SK-N-SH (cell line): ENCODE measurements at regions not wholly inside any gene's neighbourhood (a gene's known extent, or its start where the extent isn't known, plus 50 kb on each side); places are given as distances from the start of the nearest gene placed in this dataset.

Source experiments
- CTCF ChIA-PET: fragments of 300-600, 350-600 bp; formaldehyde crosslinking; extraction: SDS; loops from one replicate; lab custom pipeline; 2021; lab: Yijun Ruan, JAX
- POLR2A ChIA-PET: fragments of 350-600 bp; sonication (Branson Sonifier 250); formaldehyde crosslinking; extraction: SDS; loops from one replicate; lab custom pipeline; 2020; ENCODE audit warnings: antibody characterized with exemption, inconsistent platforms; lab: Yijun Ruan, JAX
- DNase-seq: peaks from one replicate; pipeline ENCODE4 v3.0.0; 2012
- H2AFZ ChIP-seq: fragments of 200-600 bp; sonication (generic); 2 replicates; pipeline ENCODE4 v1.8.1; 2016; ENCODE audit warnings: antibody characterized with exemption, mild to moderate bottlenecking, low read depth
- H3F3A ChIP-seq: fragments of 200-600 bp; sonication (generic); replicated peaks from 2 replicates; pipeline ENCODE3; 2016; ENCODE audit warnings: antibody characterized with exemption, mild to moderate bottlenecking; ENCODE audit not compliant: insufficient read depth
- H3K27ac ChIP-seq, 2 experiments: fragments of 200-500 bp in 1 of 2; fragments of 200-600 bp in 1 of 2; sonication (Bioruptor generic) in 1 of 2; sonication (generic), shearing (Covaris generic) in 1 of 2; 2 replicates each; pipeline versions ENCODE4 v1.5.1 to v1.6.1; 2014 to 2016; ENCODE audit warnings: low read depth in 2 of 2, inconsistent platforms in 1 of 2, low read length in 1 of 2, mild to moderate bottlenecking in 1 of 2, mixed read lengths in 1 of 2
- H3K27me3 ChIP-seq: fragments of 200-600 bp; sonication (generic), shearing (Covaris generic); 2 replicates; pipeline ENCODE4 v1.6.1; 2016; ENCODE audit warnings: mixed run types; ENCODE audit not compliant: insufficient read depth
- H3K36me3 ChIP-seq, 2 experiments: fragments of 200-500 bp in 1 of 2; fragments of 200-600 bp in 1 of 2; sonication (Bioruptor generic) in 1 of 2; sonication (generic) in 1 of 2; replicated peaks in 1 of 2; 2 replicates each; pipeline versions ENCODE3 to v1.5.1; 2014 to 2016; ENCODE audit warnings: low read length in 1 of 2, mild to moderate bottlenecking in 1 of 2; ENCODE audit not compliant: insufficient read depth in 2 of 2, control insufficient read depth in 1 of 2
- H3K4me1 ChIP-seq, 2 experiments: fragments of 200-500 bp in 1 of 2; fragments of 200-600 bp in 1 of 2; sonication (Bioruptor generic) in 1 of 2; sonication (generic), shearing (Covaris generic) in 1 of 2; 2 replicates each; pipeline versions ENCODE4 v1.5.1 to v1.6.1; 2014 to 2016; ENCODE audit warnings: low read depth in 1 of 2, low read length in 1 of 2, mixed run types in 1 of 2; ENCODE audit not compliant: insufficient read depth in 2 of 2, control insufficient read depth in 1 of 2
- H3K4me2 ChIP-seq: fragments of 200-600 bp; sonication (generic), shearing (Covaris generic); 2 replicates; pipeline ENCODE4 v1.6.1; 2017; ENCODE audit warnings: mixed run types
- H3K4me3 ChIP-seq, 2 experiments: fragments of 200-500 bp in 1 of 2; fragments of 200-600 bp in 1 of 2; sonication (Bioruptor generic) in 1 of 2; sonication (generic), shearing (Covaris generic) in 1 of 2; 2 replicates each; pipeline versions ENCODE4 v1.5.1 to v1.8.1; 2014 to 2016; ENCODE audit warnings: low read depth in 2 of 2, inconsistent platforms in 1 of 2, low read length in 1 of 2, mild to moderate bottlenecking in 1 of 2, mixed read lengths in 1 of 2, moderate library complexity in 1 of 2
- H3K79me2 ChIP-seq: fragments of 200-600 bp; sonication (generic); 2 replicates; pipeline ENCODE4 v1.8.1; 2017; ENCODE audit warnings: mild to moderate bottlenecking; ENCODE audit not compliant: insufficient read depth
- H3K9ac ChIP-seq: fragments of 200-600 bp; sonication (generic); 2 replicates; pipeline ENCODE4 v1.6.1; 2017; ENCODE audit warnings: mixed run types
- H3K9me2 ChIP-seq: fragments of 200-600 bp; sonication (generic); 2 replicates; pipeline ENCODE4 v1.6.1; 2017; ENCODE audit warnings: mixed run types
- H3K9me3 ChIP-seq: fragments of 200-600 bp; sonication (generic); 2 replicates; pipeline ENCODE4 v1.6.1; 2017; ENCODE audit warnings: mixed run types, mild to moderate bottlenecking, moderate library complexity
- H4K20me1 ChIP-seq: fragments of 200-600 bp; sonication (generic); 2 replicates; pipeline ENCODE4 v1.6.1; 2017; ENCODE audit warnings: mild to moderate bottlenecking, mixed run types; ENCODE audit not compliant: insufficient read depth
- CHD2 ChIP-seq: fragments of 150-350 bp; IDR thresholded peaks from 2 replicates; pipeline ENCODE4 v1.6.1; 2018; ENCODE audit warnings: low read length; ENCODE audit not compliant: partially characterized antibody
- CTCF ChIP-seq: fragments of 200-600 bp; sonication (generic); IDR thresholded peaks from 2 replicates; pipeline ENCODE4 v1.6.1; 2017; ENCODE audit warnings: antibody characterized with exemption, mild to moderate bottlenecking, moderate library complexity
- ELF1 ChIP-seq: IDR thresholded peaks from 2 replicates; pipeline ENCODE4 v1.4.0; 2012
- EZH2phosphoT487 ChIP-seq: fragments of 200-600 bp; sonication (generic); IDR thresholded peaks from 2 replicates; pipeline ENCODE4 v1.6.1; 2017; ENCODE audit warnings: low read depth, mixed run types, mild to moderate bottlenecking, antibody characterized with exemption, moderate library complexity, borderline replicate concordance
- FOXJ3 ChIP-seq: sonication (generic); formaldehyde crosslinking; IDR thresholded peaks from 2 replicates; pipeline ENCODE4 v1.5.1; 2020; ENCODE audit warnings: mild to moderate bottlenecking, missing genetic modification reagents
- GABPA ChIP-seq: IDR thresholded peaks from 2 replicates; pipeline ENCODE4 v1.4.0; 2012; ENCODE audit warnings: low read depth, mild to moderate bottlenecking
- GATA2 ChIP-seq: sonication (generic); formaldehyde crosslinking; IDR thresholded peaks from 2 replicates; pipeline ENCODE4 v1.5.0; 2020; ENCODE audit warnings: mild to moderate bottlenecking, missing genetic modification reagents
- IRF3 ChIP-seq: fragments of 150-350 bp; IDR thresholded peaks from 2 replicates; pipeline ENCODE4 v1.6.1; 2016; ENCODE audit warnings: mild to moderate bottlenecking, low read depth, low read length
- MAX ChIP-seq: IDR thresholded peaks from 2 replicates; pipeline ENCODE4 v1.4.0; 2012; ENCODE audit warnings: low read depth
- MEF2A ChIP-seq: IDR thresholded peaks from 2 replicates; pipeline ENCODE4 v1.4.0; 2012; ENCODE audit warnings: low read depth, borderline replicate concordance
- MXI1 ChIP-seq: IDR thresholded peaks from 2 replicates; pipeline ENCODE4 v1.6.1; 2012; ENCODE audit warnings: mild to moderate bottlenecking, low read depth, low read length, improper control_type of control experiment
- NFIC ChIP-seq: IDR thresholded peaks from 2 replicates; pipeline ENCODE4 v1.4.0; 2012; ENCODE audit warnings: borderline replicate concordance
- POLR2AphosphoS5 ChIP-seq: IDR thresholded peaks from 2 replicates; pipeline ENCODE4 v1.6.1; 2012; ENCODE audit warnings: low read depth, low read length
- RAD21 ChIP-seq: IDR thresholded peaks from 2 replicates; pipeline ENCODE4 v1.6.1; 2012; ENCODE audit warnings: mild to moderate bottlenecking, low read length
- RFX5 ChIP-seq: IDR thresholded peaks from 2 replicates; pipeline ENCODE4 v1.6.1; 2012; ENCODE audit warnings: mild to moderate bottlenecking, improper control_type of control experiment, low read length
- RXRA ChIP-seq: IDR thresholded peaks from 2 replicates; pipeline ENCODE4 v1.4.0; 2012; ENCODE audit warnings: low read depth, mild to moderate bottlenecking, borderline replicate concordance
- TAF1 ChIP-seq: IDR thresholded peaks from 2 replicates; pipeline ENCODE4 v1.6.1; 2012; ENCODE audit warnings: low read depth, mild to moderate bottlenecking, low read length, moderate library complexity, borderline replicate concordance
- TCF12 ChIP-seq: IDR thresholded peaks from 2 replicates; pipeline ENCODE4 v1.4.0; 2012
- TEAD4 ChIP-seq: IDR thresholded peaks from 2 replicates; pipeline ENCODE4 v1.4.0; 2012; ENCODE audit warnings: mild to moderate bottlenecking, borderline replicate concordance; ENCODE audit not compliant: insufficient read depth
- USF2 ChIP-seq: fragments of 150-350 bp; IDR thresholded peaks from 2 replicates; pipeline ENCODE4 v1.6.1; 2017; ENCODE audit warnings: antibody characterized with exemption, low read length, low read depth, borderline replicate concordance
- WGBS: methylation state at CpG from one replicate; pipeline ENCODE4 v1.1.6; 2017; ENCODE audit warnings: low lambda C conversion rate; 5-methylcytosine and 5-hydroxymethylcytosine counted together

GRCh38 chr13:63425131-63425530 lies 2009.5 kb upstream of the PCDH20 start (continued):
- TF ChIP-seq RAD21: no peak

- no peak overlapping the region for H3K9ac ChIP-seq
- 60% methylated on average over 3 of the region's 3 CpGs for WGBS
- H3K9me2 ChIP-seq: no peaks in the 10 kb centered on the region
- no peak overlapping the region for H2AFZ ChIP-seq
- no peaks in the 10 kb centered on the region for H3K4me1 ChIP-seq
- TF ChIP-seq ELF1: no peak
- no peak for TF ChIP-seq RXRA
- no peak for TF ChIP-seq FOXJ3
- no peak for TF ChIP-seq CHD2
- no peak for TF ChIP-seq CTCF
- no peak for TF ChIP-seq TEAD4
- no peak for TF ChIP-seq NFIC
- TF ChIP-seq EZH2phosphoT487: no peak
- no peak for TF ChIP-seq TAF1
- no peak for TF ChIP-seq MEF2A
- no peak for TF ChIP-seq TCF12
- TF ChIP-seq GATA2 (CRISPR knock-in tag): no peak
- TF ChIP-seq MAX: no peak
- TF ChIP-seq POLR2AphosphoS5: no peak
- no peak for TF ChIP-seq GABPA
- TF ChIP-seq USF2: no peak
- TF ChIP-seq IRF3: no peak
- no peak for TF ChIP-seq MXI1
- TF ChIP-seq RAD21: no peak
- TF ChIP-seq RFX5: no peak
- H3K27ac ChIP-seq: no peak overlapping the region
- H3K36me3 ChIP-seq: no peaks in the 10 kb centered on the region
- H3K79me2 ChIP-seq: no peaks in the 10 kb centered on the region
- ChIA-PET CTCF (no interaction called here), POLR2A (no interaction called here)
- H3K9me3 ChIP-seq: no peaks in the 10 kb centered on the region
- no peaks in the 10 kb centered on the region for H3F3A ChIP-seq
- H3K27me3 ChIP-seq: no peaks in the 10 kb centered on the region
- no peak overlapping the region for H3K4me2 ChIP-seq
- H3K4me3 ChIP-seq: no peak overlapping the region
- DNase-seq: no peak
- no peaks in the 10 kb centered on the region for H4K20me1 ChIP-seq
Observed at GRCh38 chr13:63421123-63421522, 2005.5 kb upstream of the PCDH20 start.
